ENCODE measurements at regions not wholly inside any gene's neighbourhood (a gene's known extent, or its start where the extent isn't known, plus 50 kb on each side); places are given as distances from the start of the nearest gene placed in this dataset.

- no peak overlapping the region for H3K4me3 ChIP-seq (ENCODE audit: low read length)
- TF ChIP-seq CTCF (IDR thresholded peaks at IDR 0.05; ENCODE audit: insufficient read depth, low read depth, low read length, missing control alignments): no peak
- no peak for DNase-seq (ENCODE audit: low read depth)
Measured at GRCh38 chr1:90139837-90140236, 144.9 kb downstream of the ZNF326 start.

GRCh38 chr1:90135286-90135685 is 140.4 kb downstream of the ZNF326 start:
- no peak for TF ChIP-seq CTCF (IDR thresholded peaks at IDR 0.05; ENCODE audit: insufficient read depth, low read depth, low read length, missing control alignments)
- no peak for DNase-seq (ENCODE audit: low read depth)
- no peak overlapping the region for H3K4me3 ChIP-seq (ENCODE audit: low read length)

GRCh38 chr1:90134175-90134955 is 139.5 kb downstream of the ZNF326 start:
- no peak for TF ChIP-seq CTCF (IDR thresholded peaks at IDR 0.05; ENCODE audit: insufficient read depth, low read depth, low read length, missing control alignments)
- DNase-seq (ENCODE audit: low read depth): no peak
- no peak overlapping the region for H3K4me3 ChIP-seq (ENCODE audit: low read length)

GRCh38 chr1:90133133-90133532 is 138.2 kb downstream of the ZNF326 start:
- DNase-seq (ENCODE audit: low read depth): peak; percentile 61
- no peak overlapping the region for H3K4me3 ChIP-seq (ENCODE audit: low read length)
- peak; percentile 66 for TF ChIP-seq CTCF (IDR thresholded peaks at IDR 0.05; ENCODE audit: insufficient read depth, low read depth, low read length, missing control alignments)

- no peak overlapping the region for H3K4me3 ChIP-seq (ENCODE audit: low read length)
- no peak for TF ChIP-seq CTCF (IDR thresholded peaks at IDR 0.05; ENCODE audit: insufficient read depth, low read depth, low read length, missing control alignments)
- DNase-seq (ENCODE audit: low read depth): no peak
Measured at GRCh38 chr1:90132306-90132705, 137.4 kb downstream of the ZNF326 start.

- DNase-seq (ENCODE audit: low read depth): no peak
- H3K4me3 ChIP-seq (ENCODE audit: low read length): no peak overlapping the region
- TF ChIP-seq CTCF (IDR thresholded peaks at IDR 0.05; ENCODE audit: insufficient read depth, low read depth, low read length, missing control alignments): no peak
Measured at GRCh38 chr1:90127288-90127953, 132.5 kb downstream of the ZNF326 start.

Data from epithelial cell of esophagus (primary cell).